Naive B cell (primary cell): ENCODE measurements at regions not wholly inside any gene's neighbourhood (a gene's known extent, or its start where the extent isn't known, plus 50 kb on each side); places are given as distances from the start of the nearest gene placed in this dataset.
A peak's percentile ranks its signal among the peaks of the same experiment; 100 is the strongest.

ENCODE experiments used
- ATAC-seq, 2 donors: fragments of 150-1000 bp; cut with Tn5 transposase; 2 replicates each; pipeline ENCODE4 v1.10.0; 2021; ENCODE audit warnings: low read depth in 2 of 2, mild to moderate bottlenecking in 2 of 2, moderate library complexity in 2 of 2
- DNase-seq: peaks from one replicate; pipeline ENCODE4 v3.0.0; 2022
- H3K27ac Mint-ChIP-seq, 6 donors: one replicate each; pipeline ENCODE4 v1.8.0; 2020 to 2022; ENCODE audit warnings: mild to moderate bottlenecking in 6 of 6, mixed read lengths in 6 of 6, moderate library complexity in 5 of 6, inconsistent platforms in 2 of 6
- H3K27me3 Mint-ChIP-seq, 3 donors: one replicate each; pipeline ENCODE4 v1.8.0; 2021 to 2022; ENCODE audit warnings: mixed read lengths in 3 of 3, mild to moderate bottlenecking in 1 of 3
- H3K36me3 Mint-ChIP-seq, 2 donors: one replicate each; pipeline ENCODE4 v1.8.0; 2020 to 2022; ENCODE audit warnings: mixed read lengths in 2 of 2, inconsistent platforms in 1 of 2, mild to moderate bottlenecking in 1 of 2
- H3K4me1 Mint-ChIP-seq, 3 donors: one replicate each; pipeline ENCODE4 v1.8.0; 2020 to 2022; ENCODE audit warnings: mixed read lengths in 3 of 3, inconsistent platforms in 1 of 3, mild to moderate bottlenecking in 1 of 3, moderate library complexity in 1 of 3
- H3K4me3 Mint-ChIP-seq, 8 donors: one replicate each; pipeline ENCODE4 v1.8.0; 2020 to 2022; ENCODE audit warnings: mild to moderate bottlenecking in 8 of 8, mixed read lengths in 8 of 8, moderate library complexity in 8 of 8, inconsistent platforms in 2 of 8
- H3K9me3 Mint-ChIP-seq, 7 donors: one replicate each; pipeline ENCODE4 v1.8.0; 2020 to 2022; ENCODE audit warnings: mixed read lengths in 7 of 7, mild to moderate bottlenecking in 5 of 7, inconsistent platforms in 2 of 7, moderate library complexity in 1 of 7

DNA sequence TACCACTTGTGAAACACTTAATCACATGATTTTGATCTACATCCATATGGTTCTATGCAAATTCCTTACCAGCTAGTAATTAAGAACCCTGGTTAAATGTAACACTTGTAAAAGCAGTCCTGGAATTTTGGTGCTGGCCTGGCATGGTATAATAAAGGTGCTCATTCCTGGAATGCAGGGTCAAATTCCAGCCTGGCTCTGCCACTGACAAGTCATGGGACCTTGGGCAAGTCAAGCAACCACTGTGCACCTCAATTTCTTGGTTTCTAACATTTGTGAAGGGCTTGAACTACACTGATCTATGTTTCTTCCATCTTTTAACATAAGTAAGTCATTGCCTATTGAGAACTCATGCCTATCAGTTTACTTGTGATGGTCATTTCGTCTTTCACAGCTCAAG, 91.9 kb upstream of the PIK3CG start:
- no peak for DNase-seq
- Mint-ChIP-seq H3K9me3 (peaks cover 0 to 8% (median 2%) of the 10 kb centered on the region in 7 donors), H3K27ac (no peak overlapping the region), H3K4me1 (peaks cover 6 to 15% (median 9%) of the 10 kb centered on the region in 3 donors), H3K27me3 (no peaks in the 10 kb centered on the region), H3K36me3 (peaks cover 8 to 10% of the 10 kb centered on the region in 2 donors), H3K4me3 (no peak overlapping the region)
- no peak for ATAC-seq

GRCh38 chr7:106773721-106774120, 91.4 kb upstream of the PIK3CG start:
- Mint-ChIP-seq H3K27me3 (no peaks in the 10 kb centered on the region), H3K27ac (no peak overlapping the region), H3K4me1 (peaks cover 1 to 10% (median 5%) of the 10 kb centered on the region in 3 donors), H3K4me3 (no peak overlapping the region), H3K36me3 (peaks cover 8 to 10% of the 10 kb centered on the region in 2 donors), H3K9me3 (peaks cover 0 to 8% (median 2%) of the 10 kb centered on the region in 7 donors)
- no peak for ATAC-seq
- DNase-seq, result no peak

- ATAC-seq, result no peak
- peaks cover 0 to 8% (median 2%) of the 10 kb centered on the region in 7 donors for H3K9me3 Mint-ChIP-seq
- DNase-seq, result no peak
- no peak overlapping the region for H3K4me3 Mint-ChIP-seq
- no peak overlapping the region for H3K27ac Mint-ChIP-seq
- peaks cover 0 to 6% (median 4%) of the 10 kb centered on the region in 3 donors for H3K4me1 Mint-ChIP-seq
- H3K27me3 Mint-ChIP-seq, result no peaks in the 10 kb centered on the region
- peaks cover 8 to 10% of the 10 kb centered on the region in 2 donors for H3K36me3 Mint-ChIP-seq
Observed at GRCh38 chr7:106774213-106774767, 90.8 kb upstream of the PIK3CG start.

GRCh38 chr7:106774768-106775551, 90.1 kb upstream of the PIK3CG start:
- DNase-seq (no peak), ATAC-seq (no peak)
- Mint-ChIP-seq H3K9me3 (peaks cover 0 to 8% (median 2%) of the 10 kb centered on the region in 7 donors), H3K36me3 (peaks cover 8 to 10% of the 10 kb centered on the region in 2 donors), H3K4me3 (no peak overlapping the region), H3K27ac (no peak overlapping the region), H3K4me1 (peaks cover 0 to 6% (median 4%) of the 10 kb centered on the region in 3 donors), H3K27me3 (no peaks in the 10 kb centered on the region)

DNA sequence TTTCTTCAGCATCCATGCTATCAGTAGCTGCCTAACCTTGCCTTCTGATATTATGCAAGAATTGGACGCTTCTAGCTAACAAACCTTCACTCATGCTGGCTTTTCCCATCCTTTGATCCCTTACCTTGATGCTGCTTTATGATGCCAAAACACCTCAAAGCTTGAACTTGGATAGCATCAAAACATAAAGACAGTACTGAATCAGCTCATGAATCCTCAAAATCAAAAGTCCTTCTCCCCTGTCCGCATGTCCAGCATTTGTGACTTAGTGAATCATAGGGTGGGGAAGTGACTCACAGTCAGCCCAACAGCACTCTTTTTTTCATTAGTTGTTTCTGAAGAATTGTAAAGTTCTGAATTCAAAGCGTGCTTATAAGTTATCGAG, 89.5 kb upstream of the PIK3CG start:
- Mint-ChIP-seq H3K9me3 (peaks cover 0 to 8% (median 2%) of the 10 kb centered on the region in 7 donors), H3K4me1 (peaks cover 0 to 6% (median 4%) of the 10 kb centered on the region in 3 donors), H3K27ac (no peak overlapping the region), H3K4me3 (no peak overlapping the region), H3K36me3 (peaks cover 8 to 10% of the 10 kb centered on the region in 2 donors), H3K27me3 (no peaks in the 10 kb centered on the region)
- ATAC-seq, result no peak
- no peak for DNase-seq

- Mint-ChIP-seq H3K36me3 (peaks cover 8 to 10% of the 10 kb centered on the region in 2 donors), H3K27me3 (no peaks in the 10 kb centered on the region), H3K9me3 (peaks cover 0 to 8% (median 2%) of the 10 kb centered on the region in 7 donors), H3K4me3 (no peak overlapping the region), H3K27ac (no peak overlapping the region), H3K4me1 (peaks cover 0 to 6% (median 4%) of the 10 kb centered on the region in 3 donors)
- DNase-seq (no peak), ATAC-seq (no peak)
Observed at GRCh38 chr7:106775975-106776607, 89.0 kb upstream of the PIK3CG start.

DNA sequence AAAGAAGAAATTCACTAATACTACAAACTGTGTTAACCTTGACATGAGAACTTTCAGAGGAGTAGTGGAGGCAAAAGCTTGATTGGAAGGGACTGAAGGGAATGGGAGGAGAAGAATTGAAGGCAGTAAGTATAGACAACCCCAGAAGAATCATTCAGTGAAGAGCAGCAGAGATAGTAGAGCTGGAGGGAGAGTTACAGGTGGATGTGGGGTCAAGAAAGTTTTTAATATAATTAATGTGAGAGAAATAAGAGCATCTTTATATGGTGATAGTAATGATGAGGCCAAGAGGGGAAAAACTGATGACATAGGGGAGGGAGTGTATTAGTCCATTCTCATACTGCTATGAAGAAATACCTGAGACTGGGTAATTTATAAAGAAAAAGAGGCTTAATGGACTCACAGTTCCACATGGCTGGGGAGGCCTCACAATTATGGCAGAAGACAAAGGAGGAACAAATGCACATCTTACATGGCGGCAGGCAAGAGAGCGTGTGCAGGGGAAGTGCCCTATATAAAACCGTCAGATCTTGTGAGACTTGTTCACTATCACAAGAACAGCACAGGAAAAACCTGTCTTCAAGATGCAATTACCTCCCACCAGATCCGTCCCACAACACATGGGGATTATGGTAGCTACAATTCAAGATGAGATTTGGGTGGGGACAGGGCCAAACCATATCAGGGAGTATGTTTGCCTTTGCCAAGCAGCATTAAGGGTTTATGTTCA, 88.3 kb upstream of the PIK3CG start:
- Mint-ChIP-seq H3K9me3 (peaks cover 0 to 8% (median 2%) of the 10 kb centered on the region in 7 donors), H3K27me3 (no peaks in the 10 kb centered on the region), H3K4me3 (no peak overlapping the region), H3K36me3 (peaks cover 8 to 10% of the 10 kb centered on the region in 2 donors), H3K4me1 (peaks cover 0 to 6% (median 4%) of the 10 kb centered on the region in 3 donors), H3K27ac (peak overlapping the region in 2 of 6 donors; percentile 21 to 44)
- DNase-seq (no peak), ATAC-seq (no peak)

GRCh38 chr7:106777674-106778299, 87.3 kb upstream of the PIK3CG start:
- Mint-ChIP-seq H3K27me3 (no peaks in the 10 kb centered on the region), H3K9me3 (peaks cover 0 to 8% (median 2%) of the 10 kb centered on the region in 7 donors), H3K36me3 (peaks cover 8 to 10% of the 10 kb centered on the region in 2 donors), H3K4me3 (no peak overlapping the region), H3K4me1 (peaks cover 0 to 6% (median 4%) of the 10 kb centered on the region in 3 donors), H3K27ac (no peak overlapping the region)
- DNase-seq (no peak), ATAC-seq (no peak)

DNA sequence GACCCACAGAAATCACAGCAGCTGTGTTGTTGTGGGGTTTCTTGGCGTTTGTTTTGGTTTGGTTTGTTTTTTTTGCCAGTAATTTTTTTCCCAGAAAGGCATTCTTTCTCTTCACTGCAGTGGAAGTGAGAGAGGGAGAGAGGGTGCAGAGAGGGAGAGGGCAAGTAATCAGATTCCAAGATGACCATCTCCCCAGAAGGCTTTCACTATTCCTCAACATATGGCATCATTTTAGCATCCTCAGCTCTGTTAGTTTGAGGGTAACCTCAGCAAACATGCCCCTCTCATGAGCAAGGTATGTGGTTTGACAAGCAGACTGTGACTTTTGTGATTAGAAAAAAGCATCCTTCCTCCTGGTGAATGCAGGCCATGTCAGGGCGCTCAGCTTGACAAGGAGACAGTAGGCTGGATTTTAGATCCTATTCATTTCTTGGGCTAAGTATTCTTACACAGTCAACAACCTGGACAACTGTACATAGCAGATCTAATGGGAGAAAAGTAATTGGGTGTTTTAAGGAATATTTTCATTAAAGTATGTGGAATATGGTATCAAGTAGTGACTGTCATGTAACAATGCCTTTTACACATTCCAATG, 86.3 kb upstream of the PIK3CG start:
- Mint-ChIP-seq H3K4me1 (peaks cover 0 to 6% (median 4%) of the 10 kb centered on the region in 3 donors), H3K9me3 (peaks cover 0 to 8% (median 2%) of the 10 kb centered on the region in 7 donors), H3K27me3 (no peaks in the 10 kb centered on the region), H3K4me3 (no peak overlapping the region), H3K27ac (peak overlapping the region in 4 of 6 donors; percentile 17 to 32 (median 23)), H3K36me3 (peaks cover 8 to 10% of the 10 kb centered on the region in 2 donors)
- DNase-seq (no peak), ATAC-seq (no peak)

GRCh38 chr7:106779877-106780276, 85.2 kb upstream of the PIK3CG start:
- H3K4me1 Mint-ChIP-seq, result peaks cover 0 to 6% (median 4%) of the 10 kb centered on the region in 3 donors
- H3K27me3 Mint-ChIP-seq, result no peaks in the 10 kb centered on the region
- H3K9me3 Mint-ChIP-seq, result peaks cover 0 to 8% (median 2%) of the 10 kb centered on the region in 7 donors
- H3K4me3 Mint-ChIP-seq, result no peak overlapping the region
- ATAC-seq (no peak), DNase-seq (no peak)
- peak overlapping the region in 1 of 6 donors; percentile 45 for H3K27ac Mint-ChIP-seq
- H3K36me3 Mint-ChIP-seq, result peaks cover 8 to 10% of the 10 kb centered on the region in 2 donors

GRCh38 chr7:106781007-106781406, 84.1 kb upstream of the PIK3CG start:
- no peak overlapping the region for H3K4me3 Mint-ChIP-seq
- H3K36me3 Mint-ChIP-seq, result peaks cover 8 to 10% of the 10 kb centered on the region in 2 donors
- peaks cover 0 to 8% (median 2%) of the 10 kb centered on the region in 7 donors for H3K9me3 Mint-ChIP-seq
- ATAC-seq (no peak), DNase-seq (no peak)
- no peak overlapping the region for H3K27ac Mint-ChIP-seq
- H3K27me3 Mint-ChIP-seq, result no peaks in the 10 kb centered on the region
- peaks cover 0 to 6% (median 4%) of the 10 kb centered on the region in 3 donors for H3K4me1 Mint-ChIP-seq

GRCh38 chr7:106781828-106782544, 83.1 kb upstream of the PIK3CG start:
- ATAC-seq (no peak), DNase-seq (no peak)
- H3K36me3 Mint-ChIP-seq, result peaks cover 2% of the 10 kb centered on the region in 2 donors
- no peak overlapping the region for H3K4me3 Mint-ChIP-seq
- no peaks in the 10 kb centered on the region for H3K27me3 Mint-ChIP-seq
- H3K9me3 Mint-ChIP-seq, result peaks cover 0 to 3% (median 0%) of the 10 kb centered on the region in 7 donors
- no peak overlapping the region for H3K27ac Mint-ChIP-seq
- H3K4me1 Mint-ChIP-seq, result peaks cover 0 to 6% (median 4%) of the 10 kb centered on the region in 3 donors
